ENCODE measurements at regions not wholly inside any gene's neighbourhood (a gene's known extent, or its start where the extent isn't known, plus 50 kb on each side); places are given as distances from the start of the nearest gene placed in this dataset.

- no peak for DNase-seq
Observed at GRCh38 chr2:11050565-11050964, 104.7 kb upstream of the SLC66A3 start.

GRCh38 chr2:11051280-11051679 is 104.0 kb upstream of the SLC66A3 start:
- DNase-seq = no peak

- DNase-seq = no peak
Observed at GRCh38 chr2:11053546-11053945, 101.7 kb upstream of the SLC66A3 start.

- DNase-seq = no peak
Observed at GRCh38 chr2:11054783-11055678, 100.2 kb upstream of the SLC66A3 start.

- DNase-seq = no peak
Observed at GRCh38 chr2:11055679-11056215, 99.5 kb upstream of the SLC66A3 start.

- DNase-seq = no peak
Observed at GRCh38 chr2:11056614-11057013, 98.7 kb upstream of the SLC66A3 start.

GRCh38 chr2:11057031-11057430 is 98.2 kb upstream of the SLC66A3 start:
- DNase-seq = no peak

- no peak for DNase-seq
Observed at GRCh38 chr2:11058129-11058528, 97.1 kb upstream of the SLC66A3 start.

- DNase-seq = no peak
Observed at GRCh38 chr2:11060376-11061169, 94.7 kb upstream of the SLC66A3 start.

GRCh38 chr2:11065833-11066485 is 89.3 kb upstream of the SLC66A3 start:
- no peak for DNase-seq

GRCh38 chr2:11067221-11068078 is 87.8 kb upstream of the SLC66A3 start:
- DNase-seq = no peak

- no peak for DNase-seq
Observed at GRCh38 chr2:11068079-11068741, 87.1 kb upstream of the SLC66A3 start.

- DNase-seq = no peak
Observed at GRCh38 chr2:11068856-11069526, 86.3 kb upstream of the SLC66A3 start.

GRCh38 chr2:11069566-11070185 is 85.6 kb upstream of the SLC66A3 start:
- no peak for DNase-seq

- DNase-seq = peak; percentile 46
Observed at GRCh38 chr2:11071211-11071610, 84.1 kb upstream of the SLC66A3 start.

GRCh38 chr2:11071939-11072338 is 83.3 kb upstream of the SLC66A3 start:
- DNase-seq = no peak

GRCh38 chr2:11072550-11072949 is 82.7 kb upstream of the SLC66A3 start:
- DNase-seq = no peak

GRCh38 chr2:11073251-11073650 is 82.0 kb upstream of the SLC66A3 start:
- peak; percentile 53 for DNase-seq

GRCh38 chr2:11073776-11074175 is 81.5 kb upstream of the SLC66A3 start:
- no peak for DNase-seq

- no peak for DNase-seq
Observed at GRCh38 chr2:11074246-11074820, 80.9 kb upstream of the SLC66A3 start.
